NCI-H82 (cell line): ENCODE measurements at regions not wholly inside any gene's neighbourhood (a gene's known extent, or its start where the extent isn't known, plus 50 kb on each side); places are given as distances from the start of the nearest gene placed in this dataset.

Experiments used
- DNase-seq: peaks from one replicate; lab custom pipeline; 2025; lab: John Stamatoyannopoulos, UW

DNA sequence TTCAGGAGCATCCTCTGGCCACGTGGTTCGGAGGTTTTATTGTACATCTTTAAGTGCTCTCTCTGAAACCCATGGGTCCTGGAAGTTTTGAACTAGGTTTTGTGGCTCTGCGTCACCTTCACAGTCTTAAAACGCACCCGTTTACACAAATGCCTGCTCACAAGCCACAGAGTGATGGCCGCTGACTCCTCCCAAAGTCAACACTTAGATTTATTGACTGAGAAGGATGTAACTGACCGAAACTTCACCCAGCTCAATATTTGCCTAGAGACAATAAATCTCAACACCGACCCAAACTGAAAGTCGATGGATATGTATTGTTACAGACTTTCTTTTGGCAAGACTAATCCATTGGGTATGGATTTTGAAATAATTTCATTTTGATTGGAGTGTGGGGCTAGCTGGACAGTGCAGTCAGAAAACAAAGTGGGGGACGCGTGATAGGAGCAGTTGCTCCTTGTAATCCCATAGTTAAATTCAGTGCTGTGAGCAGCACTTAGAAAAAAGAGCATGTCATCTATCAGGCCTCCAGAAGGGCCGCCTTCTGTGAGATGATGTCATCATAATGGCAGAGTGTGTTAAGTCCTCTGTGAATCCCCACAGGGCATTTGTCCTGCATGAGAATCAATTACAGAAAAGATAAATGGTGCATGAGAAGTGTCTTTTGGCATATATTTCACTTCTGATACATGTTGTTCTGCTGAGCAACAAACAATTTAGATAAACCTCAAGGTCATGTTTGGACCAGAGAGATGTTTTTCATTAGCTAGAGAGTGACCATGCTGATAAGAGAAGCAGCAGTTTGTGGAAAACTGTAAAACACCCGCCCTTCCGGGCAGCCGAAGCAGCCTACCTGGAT, 183.7 kb downstream of the INO80D start:
- DNase-seq, result peak; percentile 60

- no peak for DNase-seq
Observed at GRCh38 chr2:205901491-205901890, 184.5 kb downstream of the INO80D start.

GRCh38 chr2:205898744-205899143, 187.2 kb downstream of the INO80D start:
- no peak for DNase-seq

GRCh38 chr2:205895981-205896655, 189.9 kb downstream of the INO80D start:
- DNase-seq, result no peak

DNA sequence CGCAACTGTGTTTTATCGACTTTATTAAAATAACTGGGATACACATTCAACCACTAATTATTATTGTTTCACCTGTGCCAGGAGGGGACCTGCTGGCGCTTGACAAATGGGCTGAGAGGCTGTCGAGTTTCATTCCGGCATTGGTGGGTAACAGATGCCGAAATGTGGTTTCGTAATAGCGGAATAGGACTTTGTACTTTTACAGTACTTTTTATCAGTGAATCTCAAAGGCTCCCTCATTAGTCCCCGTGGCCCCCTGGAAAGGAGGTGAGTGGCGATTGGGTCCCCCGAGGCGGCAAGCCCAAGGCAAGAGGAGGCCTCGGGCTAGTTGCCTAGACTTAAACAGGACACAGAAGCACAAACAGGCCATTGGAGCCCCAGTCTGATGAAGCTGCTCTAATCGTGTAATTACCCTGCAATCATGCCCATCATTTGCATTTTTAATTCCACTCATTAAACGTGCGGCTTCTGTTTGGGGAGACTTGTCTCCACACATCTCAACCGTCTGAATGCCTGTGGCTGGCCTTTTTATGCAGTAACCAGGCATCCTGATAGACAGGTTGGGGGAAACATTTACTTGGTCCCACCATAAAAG, 193.2 kb downstream of the INO80D start:
- no peak for DNase-seq

GRCh38 chr2:205892251-205892655, 193.7 kb downstream of the INO80D start:
- no peak for DNase-seq

DNA sequence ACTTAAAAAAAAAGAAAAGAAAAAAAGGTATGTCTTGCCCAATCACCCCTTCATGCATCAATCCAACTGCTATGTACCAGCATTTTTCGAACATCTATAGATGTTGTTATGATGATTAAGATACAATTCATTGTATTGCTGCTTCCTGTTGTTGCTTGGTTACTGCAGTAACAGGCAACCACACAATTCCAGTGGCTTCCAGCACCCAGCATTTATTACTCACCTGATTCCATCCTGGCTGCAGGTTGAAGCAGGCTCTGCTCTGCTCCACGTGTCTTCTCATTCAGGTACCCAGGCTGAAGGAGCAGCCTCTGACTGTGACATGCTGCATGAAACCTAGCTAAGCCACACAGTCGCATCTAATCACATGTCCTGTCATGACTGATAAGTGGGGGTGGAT, 196.9 kb downstream of the INO80D start:
- no peak for DNase-seq

DNA sequence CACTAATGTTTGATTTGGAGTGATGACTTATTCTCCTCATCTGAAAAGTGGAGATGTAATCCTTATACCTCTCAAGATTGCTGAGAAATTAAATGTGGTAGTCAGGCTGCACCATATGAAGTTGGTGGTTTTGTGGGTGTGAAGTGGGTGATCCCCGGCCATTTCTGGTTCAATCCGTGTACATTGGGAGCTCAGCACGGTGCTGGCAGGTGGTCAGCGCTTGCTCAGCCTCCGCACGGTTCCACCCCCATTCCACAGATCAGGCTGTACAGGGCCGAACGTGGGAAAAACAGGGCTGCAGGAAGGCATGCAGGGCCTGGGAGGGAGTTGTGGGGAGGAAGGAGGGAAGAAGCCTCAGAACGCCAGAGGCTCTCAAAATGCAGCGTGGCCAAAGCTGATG, 198.3 kb downstream of the INO80D start:
- DNase-seq, result no peak

- peak; percentile 74 for DNase-seq
Observed at GRCh38 chr2:205885492-205886099, 200.4 kb downstream of the INO80D start.

GRCh38 chr2:205883965-205884364, 201.7 kb downstream of the NRP2 start:
- DNase-seq, result peak; percentile 8

- DNase-seq, result no peak
Observed at GRCh38 chr2:205882806-205883425, 200.6 kb downstream of the NRP2 start.

GRCh38 chr2:205880048-205880447, 197.7 kb downstream of the NRP2 start:
- no peak for DNase-seq

DNA sequence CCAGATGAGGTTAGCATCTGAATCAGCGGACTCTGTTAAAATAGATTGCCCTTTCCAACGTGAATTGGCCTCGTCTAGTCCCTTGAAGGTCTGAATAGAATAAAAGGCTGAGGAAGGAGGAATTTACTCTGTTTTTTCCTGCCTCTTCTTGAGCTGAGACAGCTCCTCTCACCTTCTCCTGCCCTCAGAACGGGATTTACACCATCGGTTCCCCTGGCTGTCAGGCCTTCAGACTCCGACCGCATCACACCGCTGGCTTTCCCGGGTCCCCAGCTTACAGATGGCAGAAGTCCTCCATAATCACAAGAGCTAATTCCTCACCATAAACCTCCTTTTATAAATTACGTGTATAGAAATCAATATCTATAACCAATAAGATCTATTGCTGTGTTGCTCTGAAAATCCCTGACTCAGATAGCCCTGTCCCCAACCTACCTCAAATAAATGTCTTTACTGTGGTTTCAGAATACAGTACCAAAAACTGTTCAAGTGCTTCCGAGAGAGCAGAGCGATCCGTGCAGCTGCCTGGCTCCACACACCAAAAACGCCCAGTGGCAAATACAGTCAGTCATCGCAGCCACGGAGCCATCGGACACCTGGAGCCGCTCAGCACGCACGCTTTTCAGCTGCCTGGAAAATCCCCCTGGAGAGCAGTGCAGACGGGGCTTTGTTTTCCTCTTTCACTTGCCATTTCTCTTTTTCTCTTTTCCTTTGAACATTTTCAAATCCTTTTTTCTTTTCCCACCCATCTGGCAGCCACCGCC, 196.9 kb downstream of the NRP2 start:
- DNase-seq, result peak; percentile 10

DNA sequence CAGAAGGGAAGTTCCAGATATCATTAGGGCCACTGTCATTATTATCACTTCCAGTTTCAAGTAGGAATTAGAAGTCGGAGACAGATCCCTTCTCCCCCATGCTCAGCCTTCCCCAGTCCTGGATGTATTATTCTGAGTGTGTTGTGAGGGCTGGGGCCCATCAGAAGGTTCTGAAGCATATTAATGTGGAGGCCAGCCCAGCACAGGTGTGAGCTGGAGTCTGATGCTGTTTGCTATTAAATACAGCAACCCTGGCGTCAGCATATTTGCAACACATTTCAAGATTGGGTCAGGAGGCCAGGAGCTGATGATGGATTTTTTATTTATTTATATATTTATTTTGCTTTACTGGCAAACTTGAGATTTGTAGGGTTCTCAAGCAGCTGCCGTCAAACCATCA, 195.2 kb downstream of the NRP2 start:
- DNase-seq, result no peak

- no peak for DNase-seq
Observed at GRCh38 chr2:205876127-205876526, 193.8 kb downstream of the NRP2 start.

DNA sequence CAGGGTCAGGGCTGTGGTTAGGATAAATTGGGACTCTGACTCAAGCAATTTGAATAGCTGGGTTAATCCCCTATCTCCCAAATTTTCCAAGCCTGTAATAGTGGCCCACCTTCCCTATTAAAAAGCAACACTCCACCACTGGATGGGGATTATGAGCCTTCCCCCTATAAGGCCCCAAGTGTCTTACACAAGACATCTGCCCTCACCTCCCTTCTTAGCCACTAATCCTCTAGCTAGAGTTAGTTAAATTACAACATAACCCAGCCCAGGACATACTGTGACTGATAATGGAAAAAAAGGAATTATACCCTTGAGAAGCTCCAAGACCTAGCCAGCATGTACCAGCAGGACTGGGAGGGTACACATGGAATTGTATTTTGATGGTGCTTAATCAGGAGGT, 190.4 kb downstream of the NRP2 start:
- DNase-seq, result peak; percentile 91

- DNase-seq, result no peak
Observed at GRCh38 chr2:205869439-205869838, 187.1 kb downstream of the NRP2 start.

- DNase-seq, result no peak
Observed at GRCh38 chr2:205868773-205869333, 186.6 kb downstream of the NRP2 start.

GRCh38 chr2:205868053-205868452, 185.8 kb downstream of the NRP2 start:
- no peak for DNase-seq

DNA sequence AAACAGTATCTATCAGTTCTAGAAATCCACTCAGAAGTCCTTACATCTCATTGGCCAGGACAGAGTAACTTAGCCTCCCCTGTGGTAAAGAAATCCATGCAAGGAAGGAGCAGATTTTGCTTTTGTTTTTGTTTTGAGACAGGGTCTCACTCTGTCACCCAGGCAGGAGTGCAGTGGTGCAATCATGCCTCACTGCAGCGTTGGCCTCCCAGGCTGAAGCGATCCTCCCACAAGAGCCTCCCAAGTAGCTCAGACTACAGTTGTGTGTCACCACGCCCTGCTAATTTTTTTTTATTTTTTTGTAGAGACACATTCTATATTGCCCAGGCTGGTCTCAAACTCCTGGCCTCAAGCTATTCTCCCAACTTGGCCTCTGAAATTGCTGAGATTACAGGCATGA, 185.1 kb downstream of the NRP2 start:
- no peak for DNase-seq

DNA sequence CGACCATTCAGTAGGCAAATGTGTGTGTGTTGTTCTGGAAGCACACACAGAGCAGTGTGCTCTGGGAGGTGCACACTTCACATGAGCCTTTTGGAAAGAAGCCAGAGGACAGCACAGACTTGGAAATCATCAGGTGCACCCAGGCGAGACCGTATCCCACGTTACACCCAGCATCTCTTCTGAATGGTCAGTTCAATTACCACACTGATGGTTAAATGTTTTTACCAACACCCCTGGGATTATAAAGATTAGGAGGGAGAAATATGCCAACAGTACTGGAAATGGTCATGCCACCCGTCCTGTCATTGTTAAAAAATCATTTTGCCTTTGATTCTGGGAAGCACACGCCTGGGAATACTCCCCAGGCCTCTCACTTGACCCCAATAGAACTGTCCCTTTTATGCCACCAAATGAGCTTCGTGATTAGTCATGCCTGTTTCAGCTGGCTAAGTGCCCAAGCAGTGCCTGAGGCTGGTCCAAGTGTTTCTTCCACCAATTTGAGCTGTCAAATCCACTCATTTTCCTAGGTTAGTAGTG, 183.7 kb downstream of the NRP2 start:
- no peak for DNase-seq
